SU-DHL-6 (cell line): ENCODE measurements at regions not wholly inside any gene's neighbourhood (a gene's known extent, or its start where the extent isn't known, plus 50 kb on each side); places are given as distances from the start of the nearest gene placed in this dataset.

Source experiments
- CTCF ChIP-seq: fragments of 200-600 bp; sonication (generic); IDR thresholded peaks from one replicate; pipeline ENCODE4 v1.5.1; 2017; ENCODE audit warnings: antibody characterized with exemption, mild to moderate bottlenecking, low read length, moderate library complexity; ENCODE audit not compliant: insufficient read depth, poor library complexity, severe bottlenecking
- EZH2phosphoT487 ChIP-seq: fragments of 200-600 bp; sonication (generic), shearing (Covaris generic); conservative IDR thresholded peaks from 2 replicates; pipeline ENCODE4 v1.6.1; 2018; ENCODE audit warnings: mild to moderate bottlenecking, antibody characterized with exemption, low read length, moderate library complexity, mixed read lengths

GRCh38 chr9:27848315-27848714 is 275.0 kb upstream of the C9orf72 start:
- TF ChIP-seq CTCF = no peak
- no peak for TF ChIP-seq EZH2phosphoT487
